Endodermal cell (in vitro differentiated cells): ENCODE measurements at regions not wholly inside any gene's neighbourhood (a gene's known extent, or its start where the extent isn't known, plus 50 kb on each side); places are given as distances from the start of the nearest gene placed in this dataset.

Experiments
- DNase-seq: peaks from one replicate; pipeline ENCODE4 v3.0.0-alpha.2; 2017
- H3K27ac ChIP-seq: 2 replicates; pipeline ENCODE4 v1.5.1; 2013; ENCODE audit warnings: mild to moderate bottlenecking, low read depth, low read length, moderate library complexity
- H3K27me3 ChIP-seq: 2 replicates; pipeline ENCODE4 v1.6.1; 2013; ENCODE audit warnings: mild to moderate bottlenecking, low read length, moderate library complexity; ENCODE audit not compliant: insufficient read depth, control insufficient read depth, poor library complexity, severe bottlenecking
- H3K36me3 ChIP-seq: 2 replicates; pipeline ENCODE4 v1.7.0; 2013; ENCODE audit warnings: mild to moderate bottlenecking, low read length, moderate library complexity; ENCODE audit not compliant: control insufficient read depth, insufficient read depth
- H3K4me1 ChIP-seq: one replicate; pipeline ENCODE4 v1.7.0; 2013; ENCODE audit warnings: low read length; ENCODE audit not compliant: control insufficient read depth, insufficient read depth
- H3K4me3 ChIP-seq: 2 replicates; pipeline ENCODE4 v1.5.1; 2013; ENCODE audit warnings: mild to moderate bottlenecking, low read length, moderate library complexity
- H3K9ac ChIP-seq: 2 replicates; pipeline ENCODE4 v1.6.1; 2013; ENCODE audit warnings: mild to moderate bottlenecking, low read length, moderate library complexity; ENCODE audit not compliant: poor library complexity, severe bottlenecking; ENCODE audit errors: extremely low read depth
- H3K9me3 ChIP-seq: 2 replicates; pipeline ENCODE4 v1.6.1; 2013; ENCODE audit warnings: mild to moderate bottlenecking, low read length, moderate library complexity; ENCODE audit not compliant: control insufficient read depth
- H3K27ac Mint-ChIP-seq: 2 replicates; pipeline ENCODE4 v1.8.0; 2020; ENCODE audit warnings: mixed read lengths
- H3K27me3 Mint-ChIP-seq: 2 replicates; pipeline ENCODE4 v1.8.0; 2021; ENCODE audit warnings: mild to moderate bottlenecking, mixed read lengths; ENCODE audit not compliant: insufficient read depth
- H3K36me3 Mint-ChIP-seq: 2 replicates; pipeline ENCODE4 v1.8.0; 2020; ENCODE audit warnings: low read depth, mixed read lengths
- H3K4me1 Mint-ChIP-seq: 2 replicates; pipeline ENCODE4 v1.8.0; 2020; ENCODE audit warnings: mixed read lengths
- H3K4me3 Mint-ChIP-seq: 2 replicates; pipeline ENCODE4 v1.8.0; 2020; ENCODE audit warnings: mild to moderate bottlenecking, moderate library complexity, mixed read lengths
- H3K9me3 Mint-ChIP-seq: 2 replicates; pipeline ENCODE4 v1.8.0; 2020; ENCODE audit warnings: mild to moderate bottlenecking, mixed read lengths
- CTCF ChIP-seq: fragments of 200-600 bp; sonication (generic); conservative IDR thresholded peaks from 2 replicates; pipeline ENCODE4 v1.5.0; 2021; ENCODE audit warnings: antibody characterized with exemption, mild to moderate bottlenecking
- WGBS, 2 experiments: methylation state at CpG; one replicate each; pipeline versions ENCODE4 v1.1.5 to v1.1.7; 2013; ENCODE audit warnings: missing lambda C conversion rate in 2 of 2, mixed read lengths in 1 of 2; ENCODE audit not compliant: insufficient coverage in 1 of 2, insufficient read length in 1 of 2; 5-methylcytosine and 5-hydroxymethylcytosine counted together

DNA sequence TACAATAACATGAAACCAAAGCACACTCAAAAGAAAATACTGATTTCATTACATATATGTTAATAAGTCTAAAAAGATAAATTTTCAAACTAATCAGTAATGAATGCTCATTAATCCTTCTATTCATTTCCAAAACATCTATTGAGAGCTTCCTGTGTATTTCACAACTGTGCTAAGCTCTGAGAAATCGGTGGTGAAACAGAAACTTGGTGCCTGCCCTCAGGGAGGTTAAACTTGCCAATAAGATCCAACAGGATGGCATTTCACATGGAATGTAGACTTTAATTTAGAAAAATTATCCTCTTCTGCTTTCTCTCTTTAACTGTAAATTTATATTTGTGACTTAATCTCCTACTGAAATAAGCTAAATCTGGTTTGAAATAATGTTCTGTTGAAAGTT is 70.9 kb upstream of the SLC38A4 start:
- Mint-ChIP-seq H3K9me3 (no peaks in the 10 kb centered on the region), H3K4me3 (no peak overlapping the region), H3K4me1 (peaks cover 4% of the 10 kb centered on the region), H3K36me3 (no peaks in the 10 kb centered on the region), H3K27me3 (peaks cover 25% of the 10 kb centered on the region), H3K27ac (no peak overlapping the region)
- Histone ChIP-seq H3K4me3 (no peak overlapping the region), H3K9me3 (no peaks in the 10 kb centered on the region), H3K4me1 (no peaks in the 10 kb centered on the region), H3K9ac (no peak overlapping the region), H3K27me3 (peaks cover 52% of the 10 kb centered on the region), H3K27ac (no peak overlapping the region), H3K36me3 (no peaks in the 10 kb centered on the region)
- no peak for DNase-seq
- 0% methylated on average over 1 of the region's 1 CpG for WGBS, 2 experiments
- TF ChIP-seq CTCF = no peak

- DNase-seq = no peak
- Histone ChIP-seq H3K27me3 (peaks cover 68% of the 10 kb centered on the region), H3K4me3 (no peak overlapping the region), H3K27ac (no peak overlapping the region), H3K9ac (no peak overlapping the region), H3K9me3 (no peaks in the 10 kb centered on the region), H3K4me1 (no peaks in the 10 kb centered on the region), H3K36me3 (no peaks in the 10 kb centered on the region)
- H3K4me3 Mint-ChIP-seq = no peak overlapping the region
- H3K36me3 Mint-ChIP-seq = no peaks in the 10 kb centered on the region
- H3K9me3 Mint-ChIP-seq = no peaks in the 10 kb centered on the region
- H3K27me3 Mint-ChIP-seq = peaks cover 36% of the 10 kb centered on the region
- TF ChIP-seq CTCF = no peak
- 89% methylated on average over 1 of the region's 2 CpGs; no CpG with 5 or more reads in 1 of the 2 experiments for WGBS, 2 experiments
- H3K4me1 Mint-ChIP-seq = peaks cover 4% of the 10 kb centered on the region
- no peak overlapping the region for H3K27ac Mint-ChIP-seq
Measured at GRCh38 chr12:46898152-46898931, 72.5 kb upstream of the SLC38A4 start.

DNA sequence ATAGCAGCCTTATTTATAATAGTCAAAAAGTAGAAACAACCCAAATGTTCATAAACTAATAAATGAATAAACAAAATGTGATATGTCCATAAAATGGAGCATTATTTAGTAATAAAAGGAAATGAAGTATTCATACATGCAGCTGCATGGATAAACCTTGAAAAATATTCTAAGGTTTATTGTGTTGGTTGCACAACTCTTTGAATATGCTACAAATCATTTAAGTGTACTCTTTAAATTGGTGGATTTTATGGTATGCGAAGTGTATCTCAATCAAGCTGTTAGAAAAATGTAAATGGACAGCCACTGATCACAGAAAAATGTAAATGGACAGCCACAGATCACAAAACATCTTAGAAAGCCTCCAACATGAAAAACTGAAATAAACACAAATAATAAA is 73.2 kb upstream of the SLC38A4 start:
- no peak overlapping the region for H3K27ac Mint-ChIP-seq
- no peaks in the 10 kb centered on the region for H3K36me3 Mint-ChIP-seq
- peaks cover 4% of the 10 kb centered on the region for H3K4me1 Mint-ChIP-seq
- no peaks in the 10 kb centered on the region for H3K9me3 Mint-ChIP-seq
- peaks cover 36% of the 10 kb centered on the region for H3K27me3 Mint-ChIP-seq
- Histone ChIP-seq H3K4me1 (no peaks in the 10 kb centered on the region), H3K9me3 (no peaks in the 10 kb centered on the region), H3K27ac (no peak overlapping the region), H3K36me3 (no peaks in the 10 kb centered on the region), H3K4me3 (no peak overlapping the region), H3K9ac (no peak overlapping the region), H3K27me3 (peaks cover 75% of the 10 kb centered on the region)
- no peak for TF ChIP-seq CTCF
- no peak for DNase-seq
- no peak overlapping the region for H3K4me3 Mint-ChIP-seq
- WGBS, 2 experiments = 100% methylated on average over 1 of the region's 1 CpG
